Stimulated activated memory B cell treated with anti-CD40 and anti-IgM and Interleukin-4, amounts not matched to agents 10 μg/mL and 1 μg/mL and 100 μg/mL, for 72 hours (primary cell): ENCODE measurements at regions not wholly inside any gene's neighbourhood (a gene's known extent, or its start where the extent isn't known, plus 50 kb on each side); places are given as distances from the start of the nearest gene placed in this dataset.
"Not testable (repeated sequence)": the region's sequence is repeated elsewhere in the genome, so short reads cannot be mapped to it uniquely, and the experiment has no call there.

Experiments used
- ATAC-seq: fragments of 150-1000 bp; cut with Tn5 transposase; 2 replicates; pipeline ENCODE4 v1.10.0; 2021
- H3K27ac Mint-ChIP-seq: one replicate; pipeline ENCODE4 v1.8.0; 2022; ENCODE audit warnings: mild to moderate bottlenecking, mixed read lengths
- H3K27me3 Mint-ChIP-seq: one replicate; pipeline ENCODE4 v1.8.0; 2022; ENCODE audit warnings: mixed read lengths
- H3K36me3 Mint-ChIP-seq: one replicate; pipeline ENCODE4 v1.8.0; 2022; ENCODE audit warnings: mixed read lengths
- H3K4me1 Mint-ChIP-seq: one replicate; pipeline ENCODE4 v1.8.0; 2022; ENCODE audit warnings: mixed read lengths
- H3K4me3 Mint-ChIP-seq: one replicate; pipeline ENCODE4 v1.8.0; 2022; ENCODE audit warnings: mild to moderate bottlenecking, moderate library complexity, mixed read lengths
- H3K9me3 Mint-ChIP-seq: one replicate; pipeline ENCODE4 v1.8.0; 2022; ENCODE audit warnings: mixed read lengths

DNA sequence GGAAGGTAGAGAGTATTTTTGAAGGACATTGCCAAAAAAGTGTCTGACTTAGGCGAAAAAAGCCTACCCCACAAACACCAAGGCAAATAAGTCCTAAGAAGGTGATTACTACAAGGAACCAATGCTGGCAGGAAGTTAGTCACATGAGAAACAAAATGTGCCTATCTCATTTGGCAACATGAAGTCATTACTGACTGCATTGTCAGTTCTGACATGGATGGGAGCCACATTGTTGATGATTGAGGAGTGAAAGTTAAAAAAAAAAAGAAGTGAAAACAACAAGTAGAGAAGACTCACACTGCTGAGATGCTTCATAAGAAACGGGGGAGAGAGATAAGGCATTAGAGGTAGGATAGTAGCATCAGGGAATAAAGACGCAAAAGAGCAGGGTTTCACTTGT lies 141.5 kb upstream of the FAT3 start:
- ATAC-seq = no peak
- no peaks in the 10 kb centered on the region for H3K27me3 Mint-ChIP-seq
- no peaks in the 10 kb centered on the region for H3K4me1 Mint-ChIP-seq
- H3K36me3 Mint-ChIP-seq = no peaks in the 10 kb centered on the region
- H3K27ac Mint-ChIP-seq = no peak overlapping the region
- no peak overlapping the region for H3K4me3 Mint-ChIP-seq
- H3K9me3 Mint-ChIP-seq = peaks cover 27% of the 10 kb centered on the region

DNA sequence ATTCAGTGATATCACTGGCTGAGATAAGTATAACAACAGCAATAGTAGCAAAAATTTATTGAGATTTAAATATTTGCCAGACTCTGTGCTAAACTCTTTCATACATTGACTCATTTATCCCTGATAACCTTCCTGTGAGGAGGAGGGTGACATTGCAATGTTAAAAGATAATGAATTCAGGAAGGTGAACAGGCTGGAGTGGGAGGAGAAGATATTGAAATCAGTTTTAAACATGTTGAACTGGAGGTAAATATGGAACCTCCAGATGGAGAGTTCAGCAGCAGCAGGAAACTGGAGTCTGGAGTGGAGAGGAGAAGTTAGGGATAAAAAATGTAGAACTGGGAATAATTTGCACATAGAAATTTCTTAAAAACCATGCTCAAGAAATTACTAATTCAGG lies 142.0 kb upstream of the FAT3 start:
- ATAC-seq = no peak
- Mint-ChIP-seq H3K9me3 (peaks cover 25% of the 10 kb centered on the region), H3K36me3 (no peaks in the 10 kb centered on the region)

DNA sequence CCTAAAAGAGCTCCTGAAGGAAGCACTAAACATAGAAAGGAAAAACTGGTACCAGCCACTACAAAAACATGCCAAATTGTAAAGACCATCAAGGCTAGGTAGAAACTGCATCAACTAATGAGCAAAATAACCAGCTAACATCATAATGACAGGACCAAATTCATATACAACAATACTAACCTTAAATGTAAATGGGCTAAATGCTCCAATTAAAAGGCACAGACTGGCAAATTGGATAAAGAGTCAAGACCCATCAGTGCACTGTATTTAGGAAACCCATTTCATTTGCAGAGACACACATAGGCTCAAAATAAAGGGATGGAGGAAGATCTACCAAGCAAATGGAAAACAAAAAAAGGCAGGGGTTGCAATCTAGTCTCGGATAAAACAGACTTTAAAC lies 150.1 kb upstream of the FAT3 start:
- not testable (repeated sequence) for H3K36me3 Mint-ChIP-seq, H3K4me3 Mint-ChIP-seq, H3K4me1 Mint-ChIP-seq, H3K27me3 Mint-ChIP-seq, H3K27ac Mint-ChIP-seq, ATAC-seq
- peaks cover 26% of the 10 kb centered on the region for H3K9me3 Mint-ChIP-seq

More for the DNA sequence above, 142.0 kb upstream of the FAT3 start:
- H3K4me1 Mint-ChIP-seq = no peaks in the 10 kb centered on the region
- H3K27ac Mint-ChIP-seq = no peak overlapping the region
- no peak overlapping the region for H3K4me3 Mint-ChIP-seq
- no peaks in the 10 kb centered on the region for H3K27me3 Mint-ChIP-seq

DNA sequence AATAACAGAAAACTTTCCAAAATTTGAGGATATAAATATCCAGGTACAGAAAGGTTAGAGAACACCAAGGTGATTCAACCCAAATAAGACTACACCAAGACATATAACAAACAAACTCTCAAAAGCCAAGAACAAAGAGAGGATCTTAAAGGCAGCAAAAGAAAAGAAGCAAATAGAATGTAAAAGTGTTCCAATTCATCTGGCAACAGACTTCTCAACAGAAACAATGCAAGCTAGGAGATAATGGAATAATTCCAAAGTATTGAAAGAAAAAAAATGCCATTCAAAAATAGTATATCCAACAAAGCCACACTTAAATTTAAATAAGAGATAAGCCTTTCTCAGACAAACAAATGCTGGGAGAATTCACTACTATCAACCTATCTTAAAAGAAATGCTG lies 153.0 kb upstream of the FAT3 start:
- Mint-ChIP-seq H3K36me3 (no peaks in the 10 kb centered on the region), H3K27ac (no peak overlapping the region), H3K9me3 (peaks cover 15% of the 10 kb centered on the region), H3K27me3 (no peaks in the 10 kb centered on the region), H3K4me3 (no peak overlapping the region), H3K4me1 (no peaks in the 10 kb centered on the region)
- ATAC-seq = no peak

DNA sequence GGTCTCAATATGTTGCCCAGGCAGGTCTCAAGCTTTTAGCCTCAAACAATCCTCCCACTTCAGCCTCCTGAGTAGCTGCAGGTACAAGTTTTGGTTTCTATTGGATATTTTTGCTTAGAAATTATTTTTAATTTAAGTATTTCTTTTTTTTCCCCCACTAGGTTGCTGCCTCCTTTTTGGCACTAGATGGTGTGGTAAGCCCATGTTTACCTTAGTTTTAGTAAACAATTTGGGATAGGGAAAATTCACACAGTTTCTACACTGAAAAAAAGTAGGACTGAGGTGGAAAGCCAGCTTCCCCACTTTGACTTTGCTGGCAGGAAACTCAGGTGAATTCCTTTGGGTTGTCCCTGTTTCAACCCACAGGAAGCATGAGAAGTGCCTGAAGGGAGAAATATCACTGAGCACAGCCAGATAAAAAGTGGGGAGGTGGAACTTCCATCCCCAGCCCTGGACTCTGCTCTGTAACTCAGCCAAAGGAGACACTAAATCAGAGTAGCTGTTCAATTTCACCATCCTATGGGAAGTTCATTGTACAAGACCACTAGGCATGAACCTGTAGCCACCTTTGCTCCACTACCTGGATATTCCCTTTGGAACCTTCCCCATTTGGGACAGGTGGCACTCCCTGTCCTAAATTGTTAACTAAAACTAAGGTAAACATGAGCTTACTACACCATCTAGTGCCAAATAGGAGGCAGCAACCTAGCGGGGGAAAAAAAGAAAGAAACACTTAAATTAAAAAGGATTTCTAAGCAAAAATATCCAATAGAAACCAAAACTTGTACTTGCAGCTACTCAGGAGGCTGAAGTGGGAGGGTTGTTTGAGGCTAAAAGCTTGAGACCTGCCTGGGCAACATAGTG lies 154.4 kb upstream of the FAT3 start:
- no peaks in the 10 kb centered on the region for H3K36me3 Mint-ChIP-seq
- H3K27me3 Mint-ChIP-seq = no peaks in the 10 kb centered on the region
- peaks cover 14% of the 10 kb centered on the region for H3K9me3 Mint-ChIP-seq
- H3K27ac Mint-ChIP-seq = no peak overlapping the region
- ATAC-seq = no peak
- H3K4me1 Mint-ChIP-seq = no peaks in the 10 kb centered on the region
- no peak overlapping the region for H3K4me3 Mint-ChIP-seq

DNA sequence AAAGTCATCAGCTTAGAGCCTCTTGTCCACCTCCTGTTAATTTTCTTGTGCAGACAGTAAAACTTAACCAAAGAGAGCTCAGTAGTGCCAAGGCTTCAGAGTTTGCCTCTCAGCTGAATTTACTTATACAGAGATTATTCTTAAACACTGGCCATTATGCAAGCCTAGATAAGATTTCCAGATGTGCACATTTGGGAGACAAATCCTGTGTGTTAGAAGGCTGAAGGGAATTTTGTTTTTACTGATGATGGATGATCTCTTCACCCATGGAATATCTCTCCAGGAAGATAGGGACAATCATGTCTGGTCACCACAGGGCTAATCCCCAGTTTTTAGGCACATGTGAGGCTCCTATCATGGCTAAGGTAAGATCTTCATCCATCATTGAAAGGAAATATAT lies 157.6 kb upstream of the FAT3 start:
- H3K27me3 Mint-ChIP-seq = no peaks in the 10 kb centered on the region
- H3K4me3 Mint-ChIP-seq = no peak overlapping the region
- no peaks in the 10 kb centered on the region for H3K36me3 Mint-ChIP-seq
- peaks cover 12% of the 10 kb centered on the region for H3K9me3 Mint-ChIP-seq
- no peaks in the 10 kb centered on the region for H3K4me1 Mint-ChIP-seq
- no peak for ATAC-seq
- H3K27ac Mint-ChIP-seq = no peak overlapping the region

DNA sequence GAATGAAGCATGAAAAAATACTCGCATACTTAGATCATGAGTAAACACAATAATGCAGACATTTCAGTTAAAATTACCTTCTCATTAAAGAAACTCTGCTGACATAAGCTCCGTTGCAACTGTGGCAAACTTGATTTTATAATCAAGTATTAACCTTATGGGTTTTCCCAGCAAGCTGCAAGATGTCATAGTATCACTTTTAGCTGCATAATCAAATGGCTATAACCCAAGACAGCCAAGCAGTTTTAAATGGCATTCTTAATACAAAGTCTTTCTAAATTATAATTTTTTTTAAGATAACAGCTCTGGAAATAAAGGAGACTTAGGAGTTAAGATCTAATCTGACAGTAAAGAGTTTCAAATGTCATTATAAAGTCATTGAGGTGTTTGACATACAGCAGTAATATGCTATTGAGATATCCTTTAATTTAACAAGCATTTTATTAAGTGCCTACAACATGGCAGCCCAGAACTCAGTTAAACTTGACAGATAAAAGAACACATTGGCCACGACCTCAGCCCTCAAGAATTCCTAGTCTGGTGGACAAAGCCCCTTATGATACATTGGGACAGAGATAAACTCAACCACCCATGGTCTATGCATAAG lies 163.1 kb upstream of the FAT3 start:
- Mint-ChIP-seq H3K4me1 (no peaks in the 10 kb centered on the region), H3K27me3 (no peaks in the 10 kb centered on the region), H3K36me3 (no peaks in the 10 kb centered on the region), H3K4me3 (no peak overlapping the region), H3K27ac (no peak overlapping the region), H3K9me3 (peaks cover 6% of the 10 kb centered on the region)
- ATAC-seq = no peak

DNA sequence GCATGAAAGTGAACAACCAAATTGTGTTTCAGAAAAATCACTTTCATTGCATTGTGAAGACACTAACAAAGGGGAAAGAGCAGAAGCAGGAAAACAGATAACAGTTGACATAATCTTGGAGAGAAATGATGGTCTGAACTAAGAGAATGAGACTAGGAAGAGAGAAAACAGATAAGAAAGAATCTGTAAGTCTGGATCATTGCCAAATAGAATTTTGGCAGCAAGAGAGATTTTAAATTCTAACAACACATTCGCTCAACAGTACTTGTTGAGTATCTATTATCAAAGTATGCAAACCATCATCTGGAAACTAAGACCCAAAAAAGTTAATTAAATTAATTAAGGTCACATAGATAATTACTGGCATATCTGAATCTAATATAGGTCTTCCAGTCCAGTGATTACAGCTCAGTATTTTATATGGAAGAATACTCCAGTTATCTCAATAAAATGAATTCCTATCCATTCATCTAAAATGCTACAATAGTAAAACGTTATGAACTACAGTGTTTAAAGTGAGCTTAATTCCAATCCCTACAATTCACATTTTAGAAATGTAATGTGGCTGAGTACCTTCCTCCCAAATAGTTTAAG lies 166.7 kb upstream of the FAT3 start:
- Mint-ChIP-seq H3K36me3 (no peaks in the 10 kb centered on the region), H3K27ac (no peak overlapping the region), H3K4me1 (no peaks in the 10 kb centered on the region), H3K4me3 (no peak overlapping the region), H3K27me3 (no peaks in the 10 kb centered on the region), H3K9me3 (peaks cover 15% of the 10 kb centered on the region)
- ATAC-seq = no peak

DNA sequence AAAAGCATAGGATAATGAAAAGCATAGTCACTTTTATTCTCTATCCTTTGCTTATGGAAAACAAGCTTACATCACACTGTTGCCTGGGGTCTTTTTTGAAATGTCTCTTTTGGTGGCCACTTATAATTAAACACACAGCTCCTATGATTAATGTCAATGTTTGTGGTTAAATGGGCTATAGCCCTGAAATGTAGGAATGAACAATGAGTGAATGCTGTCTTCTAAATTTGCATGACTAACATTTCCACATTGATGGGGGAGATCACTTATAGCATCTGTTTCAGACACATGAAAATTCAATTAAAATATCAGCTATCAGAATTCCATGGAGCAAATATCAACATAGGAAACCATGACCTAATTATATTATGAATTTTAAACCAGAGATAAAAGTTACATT lies 171.4 kb upstream of the FAT3 start:
- Mint-ChIP-seq H3K27ac (no peak overlapping the region), H3K9me3 (peaks cover 14% of the 10 kb centered on the region), H3K4me1 (no peaks in the 10 kb centered on the region), H3K36me3 (no peaks in the 10 kb centered on the region), H3K4me3 (no peak overlapping the region), H3K27me3 (no peaks in the 10 kb centered on the region)
- no peak for ATAC-seq

DNA sequence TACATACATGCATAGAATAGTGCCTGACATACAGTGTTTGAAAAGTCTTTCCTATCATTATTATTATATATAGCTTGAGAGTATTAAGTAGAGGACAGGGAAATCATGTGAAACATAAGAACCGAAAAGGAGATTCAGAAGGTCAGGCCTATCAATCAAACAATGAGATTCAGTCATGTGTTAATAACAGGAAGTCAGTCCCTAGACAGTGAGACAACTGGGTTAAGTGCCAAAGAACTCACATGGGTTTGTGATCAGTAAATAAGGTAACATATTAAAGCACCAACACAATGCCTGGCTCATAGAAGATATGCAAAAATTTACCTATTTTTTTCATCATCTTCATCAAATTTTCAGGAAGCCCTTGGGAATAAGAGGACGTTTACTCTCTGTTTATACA lies 174.3 kb upstream of the FAT3 start:
- no peak overlapping the region for H3K27ac Mint-ChIP-seq
- H3K36me3 Mint-ChIP-seq = no peaks in the 10 kb centered on the region
- H3K9me3 Mint-ChIP-seq = peaks cover 8% of the 10 kb centered on the region
- H3K4me1 Mint-ChIP-seq = no peaks in the 10 kb centered on the region
- no peaks in the 10 kb centered on the region for H3K27me3 Mint-ChIP-seq
- no peak for ATAC-seq
- no peak overlapping the region for H3K4me3 Mint-ChIP-seq

DNA sequence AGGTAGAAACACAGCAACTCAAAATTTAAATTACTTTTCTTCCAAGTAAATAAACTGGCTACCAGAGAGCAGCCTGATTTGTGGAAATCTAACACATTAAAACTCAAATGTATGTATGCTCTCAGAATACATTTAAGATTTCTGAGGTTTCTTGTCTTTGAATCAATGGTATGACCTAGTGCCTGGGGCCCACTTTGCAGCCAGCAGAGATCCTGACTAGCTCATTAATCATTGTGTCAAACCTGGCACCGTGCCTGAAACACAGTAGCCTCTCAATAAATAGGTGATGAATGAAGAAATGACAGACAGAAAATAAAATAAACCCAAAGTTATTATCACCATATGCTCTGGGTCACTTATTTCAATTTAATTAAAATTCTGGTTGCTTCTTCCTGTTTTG lies 176.2 kb upstream of the FAT3 start:
- Mint-ChIP-seq H3K36me3 (no peaks in the 10 kb centered on the region), H3K9me3 (peaks cover 5% of the 10 kb centered on the region), H3K27ac (no peak overlapping the region), H3K4me1 (no peaks in the 10 kb centered on the region), H3K4me3 (no peak overlapping the region), H3K27me3 (no peaks in the 10 kb centered on the region)
- ATAC-seq = no peak

DNA sequence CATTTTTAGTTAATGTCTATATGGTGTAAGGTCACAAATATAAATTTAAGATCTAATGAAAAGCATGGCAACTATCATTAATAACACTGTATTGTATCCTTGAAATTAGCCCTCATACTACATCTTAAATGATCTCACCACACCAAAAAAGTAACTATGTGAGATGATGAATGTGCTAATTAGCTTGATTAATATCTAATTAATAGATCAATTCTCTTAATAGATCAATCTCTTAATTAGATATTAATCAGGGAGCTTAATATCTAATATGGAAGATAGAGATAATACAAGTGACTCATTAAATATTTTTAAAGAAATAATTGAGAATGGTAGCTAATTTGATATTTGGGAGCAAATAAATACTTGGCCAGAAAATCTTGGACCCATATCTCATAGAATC lies 178.5 kb upstream of the FAT3 start:
- no peak overlapping the region for H3K27ac Mint-ChIP-seq
- H3K4me1 Mint-ChIP-seq = no peaks in the 10 kb centered on the region
- no peaks in the 10 kb centered on the region for H3K27me3 Mint-ChIP-seq
- H3K36me3 Mint-ChIP-seq = no peaks in the 10 kb centered on the region
- no peak for ATAC-seq
- no peak overlapping the region for H3K4me3 Mint-ChIP-seq
- H3K9me3 Mint-ChIP-seq = peaks cover 6% of the 10 kb centered on the region

DNA sequence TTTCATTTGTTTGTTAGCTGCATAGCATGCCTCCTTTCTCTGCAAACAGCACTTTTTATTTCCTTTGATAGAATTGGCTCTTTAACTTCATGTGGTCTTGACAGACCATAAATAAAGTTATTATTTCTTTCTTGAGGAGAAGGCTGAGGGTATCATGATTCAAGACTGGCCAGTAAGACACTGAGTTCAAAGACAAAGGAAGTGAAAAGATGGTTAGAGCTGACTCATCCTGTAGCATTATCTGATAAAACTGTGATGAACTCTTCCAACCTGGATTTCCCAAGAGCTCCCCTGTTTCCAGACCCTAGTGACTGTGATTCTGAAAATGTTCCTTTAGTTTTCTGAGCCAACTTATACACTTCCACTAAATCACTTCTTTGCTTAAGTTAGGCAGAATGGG lies 179.3 kb upstream of the FAT3 start:
- ATAC-seq = no peak
- Mint-ChIP-seq H3K36me3 (no peaks in the 10 kb centered on the region), H3K27ac (no peak overlapping the region)

DNA sequence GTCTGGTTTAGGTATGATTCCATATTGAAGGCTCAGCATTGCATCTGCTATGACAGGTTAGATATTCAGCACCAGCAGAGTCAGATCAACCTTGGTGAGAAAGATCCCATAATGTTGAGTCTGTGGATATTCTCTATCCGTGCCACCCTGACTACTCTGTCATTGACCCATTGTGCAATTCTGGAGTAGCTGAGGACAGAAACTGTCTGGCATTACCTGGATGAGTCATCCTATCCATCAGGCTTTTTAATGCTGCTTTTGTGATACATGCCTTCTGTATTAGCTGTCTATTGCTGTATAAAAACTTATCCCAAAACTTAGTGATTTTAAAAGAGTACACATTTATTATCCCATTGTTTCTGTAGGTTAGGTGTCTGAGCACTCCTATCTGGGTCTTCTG lies 189.1 kb upstream of the FAT3 start:
- H3K4me1 Mint-ChIP-seq = no peaks in the 10 kb centered on the region
- H3K9me3 Mint-ChIP-seq = peaks cover 10% of the 10 kb centered on the region
- H3K27ac Mint-ChIP-seq = no peak overlapping the region
- no peaks in the 10 kb centered on the region for H3K36me3 Mint-ChIP-seq
- H3K4me3 Mint-ChIP-seq = no peak overlapping the region
- ATAC-seq = no peak
- no peaks in the 10 kb centered on the region for H3K27me3 Mint-ChIP-seq

More for the DNA sequence above, 179.3 kb upstream of the FAT3 start:
- peaks cover 6% of the 10 kb centered on the region for H3K9me3 Mint-ChIP-seq
- H3K4me1 Mint-ChIP-seq = no peaks in the 10 kb centered on the region
- no peak overlapping the region for H3K4me3 Mint-ChIP-seq
- no peaks in the 10 kb centered on the region for H3K27me3 Mint-ChIP-seq

DNA sequence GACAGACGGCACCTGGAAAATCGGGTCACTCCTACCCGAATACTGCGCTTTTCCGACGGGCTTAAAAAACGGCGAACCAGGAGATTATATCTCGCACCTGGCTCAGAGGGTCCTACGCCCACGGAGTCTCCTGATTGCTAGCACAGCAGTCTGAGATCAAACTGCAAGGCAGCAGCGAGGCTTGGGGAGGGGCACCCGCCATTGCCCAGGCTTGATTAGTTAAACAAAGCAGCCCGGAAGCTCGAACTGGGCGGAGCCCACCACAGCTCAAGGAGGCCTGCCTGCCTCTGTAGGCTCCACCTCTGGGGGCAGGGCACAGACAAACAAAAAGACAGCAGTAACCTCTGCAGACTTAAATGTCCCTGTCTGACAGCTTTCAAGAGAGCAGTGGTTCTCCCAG lies 197.5 kb upstream of the FAT3 start:
- not testable (repeated sequence) for H3K36me3 Mint-ChIP-seq, H3K4me3 Mint-ChIP-seq, H3K4me1 Mint-ChIP-seq, ATAC-seq, H3K27me3 Mint-ChIP-seq, H3K27ac Mint-ChIP-seq, H3K9me3 Mint-ChIP-seq

DNA sequence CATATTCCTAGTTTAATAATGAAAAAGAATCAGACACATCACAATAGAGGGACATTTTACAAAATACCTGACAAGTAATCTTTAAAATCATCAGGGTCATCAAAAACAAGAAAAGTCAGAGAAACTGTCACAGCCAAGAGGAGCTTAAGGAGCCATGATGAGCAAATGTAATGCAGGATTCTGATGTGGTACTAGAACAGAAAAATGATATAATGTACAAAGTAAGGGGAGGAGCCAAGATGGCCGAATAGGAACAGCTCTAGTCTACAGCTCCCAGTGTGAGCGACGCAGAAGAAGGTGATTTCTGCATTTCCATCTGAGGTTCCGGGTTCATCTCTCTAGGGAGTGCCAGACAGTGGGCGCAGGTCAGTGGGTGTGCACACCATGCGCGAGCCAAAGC lies 198.0 kb upstream of the FAT3 start:
- H3K36me3 Mint-ChIP-seq = no peaks in the 10 kb centered on the region
- H3K4me1 Mint-ChIP-seq = no peaks in the 10 kb centered on the region
- no peaks in the 10 kb centered on the region for H3K9me3 Mint-ChIP-seq
- H3K27ac Mint-ChIP-seq = no peak overlapping the region
- no peak for ATAC-seq
- no peak overlapping the region for H3K4me3 Mint-ChIP-seq
- H3K27me3 Mint-ChIP-seq = no peaks in the 10 kb centered on the region
